GM23338 (cell line): ENCODE measurements at regions not wholly inside any gene's neighbourhood (a gene's known extent, or its start where the extent isn't known, plus 50 kb on each side); places are given as distances from the start of the nearest gene placed in this dataset.

Experiments
- CREB1 ChIP-seq: fragments of 250-450 bp; sonication (Bioruptor Pico); IDR thresholded peaks from 2 replicates; pipeline ENCODE4 v1.5.0; 2020; ENCODE audit warnings: low read depth, mild to moderate bottlenecking, moderate library complexity
- CTCF ChIP-seq, 2 experiments: fragments of 200-600 bp in 1 of 2; sonication (generic) in 1 of 2; conservative IDR thresholded peaks; 2 replicates each; pipeline versions ENCODE4 v1.5.1 to v1.6.1; 2016 to 2017; ENCODE audit warnings: antibody characterized with exemption in 2 of 2, low read depth in 2 of 2, mild to moderate bottlenecking in 2 of 2, moderate library complexity in 1 of 2
- POLR2AphosphoS5 ChIP-seq: IDR thresholded peaks from 2 replicates; pipeline ENCODE4 v1.6.1; 2016; ENCODE audit warnings: antibody characterized with exemption, low read depth
- TF ChIP-seq, protein P1 (sequence below): IDR thresholded peaks from one replicate; pipeline ENCODE4 v1.6.1; 2018; ENCODE audit warnings: antibody characterized with exemption; ENCODE audit not compliant: unreplicated experiment

DNA sequence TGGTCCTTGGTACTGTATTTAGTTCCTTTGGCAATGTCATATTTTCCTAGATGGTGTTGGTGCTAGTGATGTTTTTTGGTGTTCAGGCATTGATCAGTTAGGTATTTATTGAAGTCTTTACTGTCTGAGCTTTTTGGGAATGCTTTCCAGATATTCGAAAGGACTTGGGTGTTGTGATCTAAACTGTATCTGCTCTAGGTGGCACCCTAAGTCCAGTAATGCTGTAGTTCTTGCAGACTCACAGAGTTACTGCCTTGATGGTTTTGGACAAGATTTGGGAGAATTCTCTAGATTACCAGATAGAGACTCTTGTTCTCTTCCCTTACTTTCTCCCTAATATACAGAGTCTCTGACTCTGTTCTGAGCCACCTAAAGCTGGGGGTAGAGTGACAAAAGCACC lies 513.6 kb upstream of the PITX2 start:
- TF ChIP-seq, protein P1, sequence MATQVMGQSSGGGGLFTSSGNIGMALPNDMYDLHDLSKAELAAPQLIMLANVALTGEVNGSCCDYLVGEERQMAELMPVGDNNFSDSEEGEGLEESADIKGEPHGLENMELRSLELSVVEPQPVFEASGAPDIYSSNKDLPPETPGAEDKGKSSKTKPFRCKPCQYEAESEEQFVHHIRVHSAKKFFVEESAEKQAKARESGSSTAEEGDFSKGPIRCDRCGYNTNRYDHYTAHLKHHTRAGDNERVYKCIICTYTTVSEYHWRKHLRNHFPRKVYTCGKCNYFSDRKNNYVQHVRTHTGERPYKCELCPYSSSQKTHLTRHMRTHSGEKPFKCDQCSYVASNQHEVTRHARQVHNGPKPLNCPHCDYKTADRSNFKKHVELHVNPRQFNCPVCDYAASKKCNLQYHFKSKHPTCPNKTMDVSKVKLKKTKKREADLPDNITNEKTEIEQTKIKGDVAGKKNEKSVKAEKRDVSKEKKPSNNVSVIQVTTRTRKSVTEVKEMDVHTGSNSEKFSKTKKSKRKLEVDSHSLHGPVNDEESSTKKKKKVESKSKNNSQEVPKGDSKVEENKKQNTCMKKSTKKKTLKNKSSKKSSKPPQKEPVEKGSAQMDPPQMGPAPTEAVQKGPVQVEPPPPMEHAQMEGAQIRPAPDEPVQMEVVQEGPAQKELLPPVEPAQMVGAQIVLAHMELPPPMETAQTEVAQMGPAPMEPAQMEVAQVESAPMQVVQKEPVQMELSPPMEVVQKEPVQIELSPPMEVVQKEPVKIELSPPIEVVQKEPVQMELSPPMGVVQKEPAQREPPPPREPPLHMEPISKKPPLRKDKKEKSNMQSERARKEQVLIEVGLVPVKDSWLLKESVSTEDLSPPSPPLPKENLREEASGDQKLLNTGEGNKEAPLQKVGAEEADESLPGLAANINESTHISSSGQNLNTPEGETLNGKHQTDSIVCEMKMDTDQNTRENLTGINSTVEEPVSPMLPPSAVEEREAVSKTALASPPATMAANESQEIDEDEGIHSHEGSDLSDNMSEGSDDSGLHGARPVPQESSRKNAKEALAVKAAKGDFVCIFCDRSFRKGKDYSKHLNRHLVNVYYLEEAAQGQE = no peak
- TF ChIP-seq CTCF (conservative IDR thresholded peaks at IDR 0.05; ENCODE audit: low read depth in 2 of 2) (peak; percentile 49 to 70), POLR2AphosphoS5 (no peak), CREB1 (CRISPR knock-in tag) (no peak)
